Loucy (cell line): ENCODE measurements at regions not wholly inside any gene's neighbourhood (a gene's known extent, or its start where the extent isn't known, plus 50 kb on each side); places are given as distances from the start of the nearest gene placed in this dataset.

Experiments
- CTCF ChIP-seq: fragments of 200-600 bp; sonication (generic); conservative IDR thresholded peaks from 2 replicates; pipeline ENCODE4 v1.5.1; 2014; ENCODE audit warnings: mild to moderate bottlenecking, antibody characterized with exemption, low read length
- EZH2phosphoT487 ChIP-seq: fragments of 200-600 bp; IDR thresholded peaks from 2 replicates; pipeline ENCODE4 v1.6.1; 2018; ENCODE audit warnings: antibody characterized with exemption, mild to moderate bottlenecking, moderate library complexity, borderline replicate concordance

- no peak for TF ChIP-seq CTCF
- no peak for TF ChIP-seq EZH2phosphoT487
Observed at GRCh38 chr16:73383195-73383987, 335.5 kb upstream of the ZFHX3 start.
